ENCODE measurements at regions not wholly inside any gene's neighbourhood (a gene's known extent, or its start where the extent isn't known, plus 50 kb on each side); places are given as distances from the start of the nearest gene placed in this dataset.

DNA sequence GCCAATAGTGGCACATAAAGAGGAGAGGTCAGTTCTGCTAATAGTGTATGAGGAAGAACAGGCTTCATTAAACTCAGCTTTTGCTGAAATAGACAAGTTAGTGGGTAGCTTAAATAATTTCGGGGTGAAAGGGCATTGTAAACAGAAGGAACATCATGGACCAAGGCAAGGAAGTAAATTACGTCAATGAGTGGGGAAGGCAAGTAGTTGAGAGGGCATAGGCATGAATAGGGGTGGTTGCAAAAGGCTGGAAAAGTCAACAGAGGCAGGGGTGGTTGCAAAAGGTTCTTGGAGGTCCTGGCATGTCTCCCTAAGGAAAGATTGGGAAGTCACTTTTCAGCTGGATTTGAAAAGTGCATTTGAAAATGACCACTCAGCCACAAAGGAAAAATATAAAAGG is 383.3 kb upstream of the RPS23 start (continued):
- TF ChIP-seq PRDM10 (CRISPR knock-in tag; IDR thresholded peaks at IDR 0.05; ENCODE audit: low read depth) (no peak), ZFP62 (CRISPR knock-in tag; IDR thresholded peaks at IDR 0.05) (no peak), ARNT (IDR thresholded peaks at IDR 0.05) (no peak), NFIC (IDR thresholded peaks at IDR 0.05; ENCODE audit: low read length) (no peak), ZNF577 (CRISPR knock-in tag; IDR thresholded peaks at IDR 0.05; ENCODE audit: borderline replicate concordance, low read depth) (no peak)
- TF ChIP-seq, protein P1, sequence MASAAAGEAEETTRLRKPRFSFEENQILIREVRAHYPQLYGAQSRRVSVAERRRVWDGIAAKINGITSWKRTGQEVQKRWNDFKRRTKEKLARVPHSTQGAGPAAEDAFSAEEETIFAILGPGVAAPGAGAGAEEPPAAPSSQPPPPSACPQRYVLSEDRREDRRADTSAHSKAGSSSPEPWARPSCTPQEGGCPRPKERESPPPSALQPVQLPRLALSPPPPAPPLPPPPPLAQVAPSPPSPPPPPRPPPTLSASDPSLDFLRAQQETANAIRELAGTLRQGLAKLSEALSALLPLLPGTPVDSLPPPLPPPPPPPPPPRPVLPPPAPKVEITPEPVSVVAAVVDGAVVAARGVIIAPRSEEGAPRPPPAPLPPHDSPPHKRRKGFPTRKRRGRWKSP (CRISPR knock-in tag; IDR thresholded peaks at IDR 0.05) = no peak
- TF ChIP-seq, protein P2, sequence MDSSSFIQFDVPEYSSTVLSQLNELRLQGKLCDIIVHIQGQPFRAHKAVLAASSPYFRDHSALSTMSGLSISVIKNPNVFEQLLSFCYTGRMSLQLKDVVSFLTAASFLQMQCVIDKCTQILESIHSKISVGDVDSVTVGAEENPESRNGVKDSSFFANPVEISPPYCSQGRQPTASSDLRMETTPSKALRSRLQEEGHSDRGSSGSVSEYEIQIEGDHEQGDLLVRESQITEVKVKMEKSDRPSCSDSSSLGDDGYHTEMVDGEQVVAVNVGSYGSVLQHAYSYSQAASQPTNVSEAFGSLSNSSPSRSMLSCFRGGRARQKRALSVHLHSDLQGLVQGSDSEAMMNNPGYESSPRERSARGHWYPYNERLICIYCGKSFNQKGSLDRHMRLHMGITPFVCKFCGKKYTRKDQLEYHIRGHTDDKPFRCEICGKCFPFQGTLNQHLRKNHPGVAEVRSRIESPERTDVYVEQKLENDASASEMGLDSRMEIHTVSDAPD (CRISPR knock-in tag; IDR thresholded peaks at IDR 0.05) = no peak
- TF ChIP-seq, protein P3, sequence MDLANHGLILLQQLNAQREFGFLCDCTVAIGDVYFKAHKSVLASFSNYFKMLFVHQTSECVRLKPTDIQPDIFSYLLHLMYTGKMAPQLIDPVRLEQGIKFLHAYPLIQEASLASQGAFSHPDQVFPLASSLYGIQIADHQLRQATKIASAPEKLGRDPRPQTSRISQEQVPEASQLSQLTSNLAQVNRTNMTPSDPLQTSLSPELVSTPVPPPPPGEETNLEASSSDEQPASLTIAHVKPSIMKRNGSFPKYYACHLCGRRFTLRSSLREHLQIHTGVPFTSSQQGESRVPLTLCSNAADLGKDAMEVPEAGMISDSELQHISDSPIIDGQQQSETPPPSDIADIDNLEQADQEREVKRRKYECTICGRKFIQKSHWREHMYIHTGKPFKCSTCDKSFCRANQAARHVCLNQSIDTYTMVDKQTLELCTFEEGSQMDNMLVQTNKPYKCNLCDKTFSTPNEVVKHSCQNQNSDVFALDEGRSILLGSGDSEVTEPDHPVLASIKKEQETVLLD (CRISPR knock-in tag; IDR thresholded peaks at IDR 0.05; ENCODE audit: low read depth) = no peak

All from HepG2 (cell line).